GM23338 (cell line): ENCODE measurements at regions not wholly inside any gene's neighbourhood (a gene's known extent, or its start where the extent isn't known, plus 50 kb on each side); places are given as distances from the start of the nearest gene placed in this dataset.

Experiments used
- ATAC-seq: fragments of 200-7000 bp; cut with Tn5 transposase; 3 replicates; pipeline ENCODE4 v1.9.1; 2020
- DNase-seq: peaks from one replicate; pipeline ENCODE4 v3.0.0-alpha.2; 2015; ENCODE audit warnings: low spot score
- H2AFZ ChIP-seq: fragments of 200-600 bp; sonication (generic); 2 replicates; pipeline ENCODE4 v1.8.0; 2016; ENCODE audit warnings: antibody characterized with exemption, mild to moderate bottlenecking, moderate library complexity
- H3F3A ChIP-seq: fragments of 200-600 bp; sonication (generic); replicated peaks from 2 replicates; pipeline ENCODE4 v1.8.0; 2017; ENCODE audit warnings: antibody characterized with exemption, mixed run types, low read depth
- H3K27ac ChIP-seq: fragments of 200-600 bp; sonication (generic); 2 replicates; pipeline ENCODE4 v1.6.1; 2016; ENCODE audit warnings: low read depth
- H3K27me3 ChIP-seq: fragments of 200-600 bp; sonication (generic); 2 replicates; pipeline ENCODE4 v1.8.0; 2016; ENCODE audit warnings: mild to moderate bottlenecking, mixed run types, moderate library complexity; ENCODE audit not compliant: insufficient read depth
- H3K36me3 ChIP-seq: fragments of 200-600 bp; sonication (generic); 2 replicates; pipeline ENCODE4 v1.8.0; 2016; ENCODE audit warnings: mild to moderate bottlenecking; ENCODE audit not compliant: insufficient read depth
- H3K4me1 ChIP-seq: fragments of 200-600 bp; sonication (generic); 2 replicates; pipeline ENCODE4 v1.8.0; 2016; ENCODE audit warnings: mild to moderate bottlenecking, moderate library complexity; ENCODE audit not compliant: insufficient read depth
- H3K4me2 ChIP-seq: fragments of 200-600 bp; sonication (generic); 2 replicates; pipeline ENCODE4 v1.7.1; 2017; ENCODE audit warnings: mixed run types
- H3K4me3 ChIP-seq: fragments of 200-600 bp; sonication (generic); 2 replicates; pipeline ENCODE4 v1.6.1; 2016; ENCODE audit warnings: mixed run types
- H3K79me2 ChIP-seq: fragments of 200-600 bp; sonication (generic); replicated peaks from 2 replicates; pipeline ENCODE4 v1.8.0; 2017; ENCODE audit warnings: mild to moderate bottlenecking; ENCODE audit not compliant: insufficient read depth
- H3K9me2 ChIP-seq: fragments of 200-600 bp; sonication (generic); 2 replicates; pipeline ENCODE4 v1.8.0; 2017; ENCODE audit not compliant: insufficient read depth
- H4K20me1 ChIP-seq: fragments of 200-600 bp; sonication (generic); replicated peaks from 2 replicates; pipeline ENCODE4 v1.8.0; 2017; ENCODE audit warnings: mild to moderate bottlenecking; ENCODE audit not compliant: insufficient read depth
- H3K27ac Mint-ChIP-seq: 2 replicates; pipeline ENCODE4 v1.8.0; 2020; ENCODE audit warnings: inconsistent platforms, mild to moderate bottlenecking, moderate library complexity, mixed read lengths
- H3K27me3 Mint-ChIP-seq: 3 replicates; pipeline ENCODE4 v1.8.0; 2022; ENCODE audit warnings: low read depth, mild to moderate bottlenecking, moderate library complexity, mixed read lengths, inconsistent platforms; ENCODE audit not compliant: insufficient read depth, poor library complexity
- H3K36me3 Mint-ChIP-seq: 3 replicates; pipeline ENCODE4 v1.8.0; 2021; ENCODE audit warnings: low read depth, mild to moderate bottlenecking, inconsistent platforms, moderate library complexity, mixed read lengths
- H3K4me1 Mint-ChIP-seq: 3 replicates; pipeline ENCODE4 v1.8.0; 2020; ENCODE audit warnings: mild to moderate bottlenecking, inconsistent platforms, mixed read lengths
- H3K4me3 Mint-ChIP-seq: 3 replicates; pipeline ENCODE4 v1.8.0; 2021; ENCODE audit warnings: moderate library complexity, mild to moderate bottlenecking, inconsistent platforms, mixed read lengths
- H3K9me3 Mint-ChIP-seq: 3 replicates; pipeline ENCODE4 v1.8.0; 2020; ENCODE audit warnings: moderate library complexity, mild to moderate bottlenecking, inconsistent platforms, mixed read lengths
- CREB1 ChIP-seq: fragments of 250-450 bp; sonication (Bioruptor Pico); IDR thresholded peaks from 2 replicates; pipeline ENCODE4 v1.5.0; 2020; ENCODE audit warnings: low read depth, mild to moderate bottlenecking, moderate library complexity
- CTCF ChIP-seq, 2 experiments: fragments of 200-600 bp in 1 of 2; sonication (generic) in 1 of 2; conservative IDR thresholded peaks; 2 replicates each; pipeline versions ENCODE4 v1.5.1 to v1.6.1; 2016 to 2017; ENCODE audit warnings: antibody characterized with exemption in 2 of 2, low read depth in 2 of 2, mild to moderate bottlenecking in 2 of 2, moderate library complexity in 1 of 2
- ETS1 ChIP-seq: IDR thresholded peaks from 2 replicates; pipeline ENCODE4 v1.6.1; 2016; ENCODE audit warnings: antibody characterized with exemption
- EZH2 ChIP-seq: fragments of 200-600 bp; sonication (generic); IDR thresholded peaks from one replicate; pipeline ENCODE4 v1.8.0; 2017; ENCODE audit warnings: antibody characterized with exemption, mild to moderate bottlenecking, low read depth; ENCODE audit not compliant: unreplicated experiment
- EZH2phosphoT487 ChIP-seq: fragments of 200-600 bp; sonication (generic); IDR thresholded peaks from one replicate; pipeline ENCODE4 v1.8.1; 2018; ENCODE audit warnings: antibody characterized with exemption; ENCODE audit not compliant: unreplicated experiment
- JUNB ChIP-seq: IDR thresholded peaks from one replicate; pipeline ENCODE4 v1.6.1; 2016; ENCODE audit warnings: antibody characterized with exemption; ENCODE audit not compliant: unreplicated experiment
- NANOG ChIP-seq: IDR thresholded peaks from 2 replicates; pipeline ENCODE4 v1.6.1; 2016; ENCODE audit warnings: antibody characterized with exemption, borderline replicate concordance
- POLR2AphosphoS5 ChIP-seq: IDR thresholded peaks from 2 replicates; pipeline ENCODE4 v1.6.1; 2016; ENCODE audit warnings: antibody characterized with exemption, low read depth
- REST ChIP-seq: IDR thresholded peaks from one replicate; pipeline ENCODE4 v1.6.1; 2018; ENCODE audit warnings: antibody characterized with exemption; ENCODE audit not compliant: unreplicated experiment
- STAT1 ChIP-seq: IDR thresholded peaks from one replicate; pipeline ENCODE4 v1.6.1; 2016; ENCODE audit warnings: antibody characterized with exemption; ENCODE audit not compliant: unreplicated experiment
- ZNF114 ChIP-seq: fragments of 250-450 bp; sonication (Bioruptor Pico); IDR thresholded peaks from 2 replicates; pipeline ENCODE4 v1.5.0; 2020; ENCODE audit warnings: mild to moderate bottlenecking, moderate library complexity
- ZNF331 ChIP-seq: fragments of 250-450 bp; sonication (Bioruptor Pico); IDR thresholded peaks from 2 replicates; pipeline ENCODE4 v1.5.0; 2020; ENCODE audit warnings: low read depth, mild to moderate bottlenecking, moderate library complexity
- ZNF462 ChIP-seq: fragments of 250-450 bp; sonication (Bioruptor Pico); IDR thresholded peaks from 2 replicates; pipeline ENCODE4 v1.5.0; 2020; ENCODE audit warnings: mild to moderate bottlenecking, moderate library complexity

- H3K4me3 ChIP-seq = no peak overlapping the region
- peaks cover 16% of the 10 kb centered on the region for H3K4me1 Mint-ChIP-seq
- H2AFZ ChIP-seq = peak overlapping the region; percentile 78; the same call in 1 of the 2 replicates
- H3F3A ChIP-seq = no peaks in the 10 kb centered on the region
- no peak overlapping the region for H3K27ac ChIP-seq
- peaks cover 6% of the 10 kb centered on the region for H3K27me3 Mint-ChIP-seq
- H3K27ac Mint-ChIP-seq = no peak overlapping the region
- no peaks in the 10 kb centered on the region for H3K27me3 ChIP-seq
- TF ChIP-seq EZH2 (no peak), ETS1 (no peak), NANOG (no peak), ZNF462 (CRISPR knock-in tag) (no peak), ZNF331 (CRISPR knock-in tag) (no peak), CREB1 (CRISPR knock-in tag) (no peak), REST (no peak), ZNF114 (no peak), CTCF (conservative IDR thresholded peaks at IDR 0.05; ENCODE audit: low read depth in 2 of 2) (no peak), JUNB (no peak), EZH2phosphoT487 (no peak), POLR2AphosphoS5 (no peak), STAT1 (no peak)
- H3K79me2 ChIP-seq = no peaks in the 10 kb centered on the region
- H3K36me3 Mint-ChIP-seq = peaks cover 16% of the 10 kb centered on the region
- peaks cover 16% of the 10 kb centered on the region for H3K9me3 Mint-ChIP-seq
- no peak overlapping the region for H3K4me2 ChIP-seq
- H3K4me1 ChIP-seq = peaks cover 10% of the 10 kb centered on the region
- no peak for DNase-seq
- H3K9me2 ChIP-seq = no peaks in the 10 kb centered on the region
- H3K4me3 Mint-ChIP-seq = no peak overlapping the region
- no peaks in the 10 kb centered on the region for H4K20me1 ChIP-seq
- ATAC-seq = no peak
- peaks cover 6% of the 10 kb centered on the region for H3K36me3 ChIP-seq
These were observed 361.9 kb downstream of the DAD1 start for GRCh38 chr14:22227084-22227483.
